RWPE1 (cell line): ENCODE measurements at regions not wholly inside any gene's neighbourhood (a gene's known extent, or its start where the extent isn't known, plus 50 kb on each side); places are given as distances from the start of the nearest gene placed in this dataset.

Experiments used
- CTCF ChIA-PET: fragments of 350-600 bp; sonication (Branson Sonifier 250); formaldehyde crosslinking; extraction: SDS; loops from one replicate; lab custom pipeline; 2021; lab: Yijun Ruan, JAX
- POLR2A ChIA-PET: fragments of 400-600 bp; formaldehyde crosslinking; extraction: SDS; loops from one replicate; lab custom pipeline; 2020; ENCODE audit warnings: antibody characterized with exemption; ENCODE audit not compliant: low non-redundant PET; lab: Yijun Ruan, JAX
- DNase-seq: peaks from one replicate; pipeline ENCODE4 v3.0.0; 2012; ENCODE audit warnings: low spot score
- H3K27ac ChIP-seq: fragments of 450-650 bp; 2 replicates; pipeline ENCODE4 v1.5.1; 2017
- CTCF ChIP-seq: fragments of 450-650 bp; conservative IDR thresholded peaks from 2 replicates; pipeline ENCODE4 v1.5.1; 2017; ENCODE audit warnings: low read depth, mild to moderate bottlenecking

GRCh38 chr15:69973880-69974279 lies 123.8 kb downstream of the TLE3 start:
- H3K27ac ChIP-seq = no peak overlapping the region
- no peak for DNase-seq
- POLR2A ChIA-PET = no interaction called here
- TF ChIP-seq CTCF = no peak
- CTCF ChIA-PET = no interaction called here

- H3K27ac ChIP-seq = no peak overlapping the region
- ChIA-PET CTCF (no interaction called here), POLR2A (no interaction called here)
- no peak for DNase-seq
- no peak for TF ChIP-seq CTCF
Measured at GRCh38 chr15:69974321-69974720, 123.4 kb downstream of the TLE3 start.

GRCh38 chr15:69976366-69976994 lies 121.2 kb downstream of the TLE3 start:
- ChIA-PET CTCF (no interaction called here), POLR2A (no interaction called here)
- DNase-seq = peak; percentile 50
- TF ChIP-seq CTCF = no peak
- no peak overlapping the region for H3K27ac ChIP-seq

GRCh38 chr15:69978603-69979002 lies 119.1 kb downstream of the TLE3 start:
- no peak for DNase-seq
- CTCF ChIA-PET = interaction anchor here (0.5 kb wide), 2 partner anchors 218 to 701 kb away, joined by 3 to 6 read pairs; no protein-coding TSS in a partner anchor
- POLR2A ChIA-PET = no interaction called here
- TF ChIP-seq CTCF = no peak
- no peak overlapping the region for H3K27ac ChIP-seq

GRCh38 chr15:69979262-69979661 lies 118.5 kb downstream of the TLE3 start:
- H3K27ac ChIP-seq = no peak overlapping the region
- no peak for TF ChIP-seq CTCF
- DNase-seq = peak; percentile 20
- POLR2A ChIA-PET = no interaction called here
- CTCF ChIA-PET = interaction anchor here (0.5 kb wide), 1 partner anchor 218 kb away, joined by 3 read pairs; no protein-coding TSS in a partner anchor

GRCh38 chr15:69979783-69980182 lies 117.9 kb downstream of the TLE3 start:
- no peak for DNase-seq
- ChIA-PET POLR2A (no interaction called here), CTCF (no interaction called here)
- H3K27ac ChIP-seq = no peak overlapping the region
- TF ChIP-seq CTCF = no peak
